H9 (cell line): ENCODE measurements at regions not wholly inside any gene's neighbourhood (a gene's known extent, or its start where the extent isn't known, plus 50 kb on each side); places are given as distances from the start of the nearest gene placed in this dataset.

ENCODE experiments used
- DNase-seq: peaks from one replicate; pipeline ENCODE4 v3.0.0-alpha.2; 2017
- H2AFZ ChIP-seq: one replicate; pipeline ENCODE4 v1.6.1; 2013; ENCODE audit warnings: mild to moderate bottlenecking, low read length, control low read depth, moderate library complexity
- H2AK5ac ChIP-seq: 2 replicates; pipeline ENCODE4 v1.6.1; 2013; ENCODE audit warnings: low read length, control low read depth, mixed read lengths; ENCODE audit not compliant: insufficient read length
- H2BK120ac ChIP-seq: one replicate; pipeline ENCODE4 v1.6.1; 2013; ENCODE audit warnings: low read depth, mild to moderate bottlenecking, low read length, control low read depth, inconsistent platforms; ENCODE audit not compliant: poor library complexity, severe bottlenecking
- H2BK12ac ChIP-seq: 2 replicates; pipeline ENCODE4 v1.6.1; 2013; ENCODE audit warnings: low read length, control low read depth, mixed read lengths, low read depth; ENCODE audit not compliant: insufficient read length
- H2BK15ac ChIP-seq: 2 replicates; pipeline ENCODE4 v1.6.1; 2013; ENCODE audit warnings: low read depth, low read length, control low read depth
- H2BK20ac ChIP-seq: one replicate; pipeline ENCODE4 v1.6.1; 2013; ENCODE audit warnings: low read depth, mild to moderate bottlenecking, low read length, control low read depth, inconsistent platforms; ENCODE audit not compliant: poor library complexity, severe bottlenecking
- H2BK5ac ChIP-seq: 2 replicates; pipeline ENCODE4 v1.6.1; 2013; ENCODE audit warnings: low read length, control low read depth, mixed read lengths; ENCODE audit not compliant: insufficient read length
- H3K14ac ChIP-seq: 2 replicates; pipeline ENCODE4 v1.6.1; 2013; ENCODE audit warnings: low read length, control low read depth; ENCODE audit not compliant: insufficient read depth
- H3K18ac ChIP-seq: 2 replicates; pipeline ENCODE4 v1.6.1; 2013; ENCODE audit warnings: low read depth, mild to moderate bottlenecking, mixed read lengths, low read length, control low read depth; ENCODE audit not compliant: insufficient read length
- H3K23ac ChIP-seq: 2 replicates; pipeline ENCODE4 v1.6.1; 2013; ENCODE audit warnings: low read length, control low read depth, mixed read lengths, low read depth; ENCODE audit not compliant: insufficient read length
- H3K23me2 ChIP-seq: 2 replicates; pipeline ENCODE4 v1.6.1; 2013; ENCODE audit warnings: low read depth, mild to moderate bottlenecking, mixed read lengths, low read length, control low read depth; ENCODE audit not compliant: insufficient read length, poor library complexity, severe bottlenecking
- H3K27ac ChIP-seq: 2 replicates; pipeline ENCODE4 v1.5.1; 2013; ENCODE audit warnings: low read length, control low read depth, mixed read lengths, low read depth; ENCODE audit not compliant: insufficient read length
- H3K27me3 ChIP-seq: 2 replicates; pipeline ENCODE4 v1.6.1; 2013; ENCODE audit warnings: low read length, control low read depth, inconsistent platforms; ENCODE audit not compliant: insufficient read depth
- H3K4ac ChIP-seq: 2 replicates; pipeline ENCODE4 v1.6.1; 2013; ENCODE audit warnings: low read depth, mild to moderate bottlenecking, control low read depth, inconsistent platforms, low read length, moderate library complexity
- H3K4me1 ChIP-seq: 2 replicates; pipeline ENCODE4 v1.6.1; 2013; ENCODE audit warnings: low read length, control low read depth, inconsistent platforms; ENCODE audit not compliant: insufficient read depth
- H3K4me2 ChIP-seq: 2 replicates; pipeline ENCODE4 v1.6.1; 2013; ENCODE audit warnings: low read length, control low read depth, mixed read lengths; ENCODE audit not compliant: insufficient read length, insufficient read depth
- H3K56ac ChIP-seq: 2 replicates; pipeline ENCODE4 v1.6.1; 2013; ENCODE audit warnings: low read depth, mild to moderate bottlenecking, mixed read lengths, low read length, control low read depth; ENCODE audit not compliant: insufficient read length
- H3K79me1 ChIP-seq: 2 replicates; pipeline ENCODE4 v1.6.1; 2013; ENCODE audit warnings: low read depth, mild to moderate bottlenecking, moderate library complexity, low read length, control low read depth, inconsistent platforms; ENCODE audit not compliant: insufficient read depth, poor library complexity, severe bottlenecking
- H3K79me2 ChIP-seq: 2 replicates; pipeline ENCODE4 v1.6.1; 2013; ENCODE audit warnings: low read length, control low read depth, inconsistent platforms; ENCODE audit not compliant: insufficient read depth
- H3K9ac ChIP-seq: 2 replicates; pipeline ENCODE4 v1.6.1; 2013; ENCODE audit warnings: low read length, control low read depth, mixed read lengths; ENCODE audit not compliant: insufficient read length; ENCODE audit errors: extremely low read depth
- H3K9me3 ChIP-seq: one replicate; pipeline ENCODE4 v1.6.1; 2013; ENCODE audit warnings: low read depth, low read length, inconsistent platforms; ENCODE audit not compliant: control insufficient read depth
- H3T11ph ChIP-seq: one replicate; pipeline ENCODE4 v1.6.1; 2013; ENCODE audit warnings: mild to moderate bottlenecking, low read length, control low read depth, inconsistent platforms
- H4K20me1 ChIP-seq: one replicate; pipeline ENCODE4 v1.6.1; 2013; ENCODE audit not compliant: control insufficient read depth, insufficient read length, insufficient read depth
- H4K5ac ChIP-seq: 2 replicates; pipeline ENCODE4 v1.6.1; 2013; ENCODE audit warnings: low read depth, mild to moderate bottlenecking, mixed read lengths, low read length, control low read depth; ENCODE audit not compliant: insufficient read length
- H4K8ac ChIP-seq: replicated peaks from 2 replicates; pipeline ENCODE4 v1.6.1; 2013; ENCODE audit warnings: low read length, control low read depth, mixed read lengths, low read depth; ENCODE audit not compliant: insufficient read length
- H4K91ac ChIP-seq: 2 replicates; pipeline ENCODE4 v1.6.1; 2013; ENCODE audit warnings: low read depth, mild to moderate bottlenecking, moderate library complexity, mixed read lengths, low read length, control low read depth; ENCODE audit not compliant: insufficient read length
- H3K27ac Mint-ChIP-seq, 3 experiments: 2 replicates in 2 of 3; 3 replicates in 1 of 3; pipeline ENCODE4 v1.8.0; 2020 to 2021; ENCODE audit warnings: mixed read lengths in 3 of 3, mild to moderate bottlenecking in 1 of 3, moderate library complexity in 1 of 3
- H3K27me3 Mint-ChIP-seq: 2 replicates; pipeline ENCODE4 v1.8.0; 2021; ENCODE audit warnings: low read depth, mild to moderate bottlenecking, moderate library complexity, mixed read lengths
- H3K36me3 Mint-ChIP-seq, 3 experiments: 2 replicates in 2 of 3; 3 replicates in 1 of 3; pipeline ENCODE4 v1.8.0; 2020 to 2021; ENCODE audit warnings: low read depth in 3 of 3, mixed read lengths in 3 of 3; ENCODE audit not compliant: insufficient read depth in 1 of 3
- H3K4me1 Mint-ChIP-seq, 2 experiments: 2 replicates each; pipeline ENCODE4 v1.8.0; 2020; ENCODE audit warnings: mixed read lengths in 2 of 2
- H3K4me3 Mint-ChIP-seq, 2 experiments: 2 replicates in 1 of 2; 3 replicates in 1 of 2; pipeline ENCODE4 v1.8.0; 2020 to 2021; ENCODE audit warnings: mild to moderate bottlenecking in 2 of 2, mixed read lengths in 2 of 2, moderate library complexity in 1 of 2
- H3K9me3 Mint-ChIP-seq, 2 experiments: 2 replicates in 1 of 2; 3 replicates in 1 of 2; pipeline ENCODE4 v1.8.0; 2020; ENCODE audit warnings: mild to moderate bottlenecking in 2 of 2, mixed read lengths in 2 of 2, moderate library complexity in 1 of 2
- WGBS: extraction: QIAGEN DNeasy Blood & Tissue Kit; methylation state at CpG from one replicate; pipeline ENCODE4 v1.1.7; 2013; ENCODE audit warnings: missing lambda C conversion rate, low lambda C conversion rate, mixed read lengths; ENCODE audit not compliant: insufficient read length; ENCODE audit errors: extremely low coverage; 5-methylcytosine and 5-hydroxymethylcytosine counted together
- TF ChIP-seq, protein P1 (sequence below): fragments of 200-600 bp; sonication (generic); conservative IDR thresholded peaks from 3 replicates; pipeline ENCODE4 v1.8.0; 2021; ENCODE audit warnings: antibody characterized with exemption, mild to moderate bottlenecking

DNA sequence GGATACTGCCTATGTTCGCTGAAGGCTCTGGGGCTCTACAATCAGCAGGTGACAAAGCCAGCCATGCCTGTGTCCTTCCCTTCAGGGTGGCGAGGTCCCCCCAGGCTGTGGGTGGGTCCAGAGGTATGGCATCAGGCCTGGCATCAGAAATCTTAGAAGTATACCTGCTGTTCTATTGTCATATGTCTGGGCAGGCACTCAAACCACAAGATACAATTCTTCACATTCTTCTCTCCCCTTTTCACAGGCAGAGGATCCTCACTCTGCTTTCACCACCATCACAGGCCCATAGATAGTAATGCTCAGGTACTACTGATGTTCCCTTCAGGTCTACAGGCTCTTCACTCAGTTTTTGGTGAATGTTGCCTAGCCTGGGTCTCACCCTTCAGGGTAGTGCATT, 1180.0 kb upstream of the CITED2 start:
- Histone ChIP-seq H3K9me3 (no peaks in the 10 kb centered on the region), H3K4me1 (no peaks in the 10 kb centered on the region), H2BK120ac (no peak overlapping the region), H3K27ac (no peak overlapping the region), H2AK5ac (no peak overlapping the region), H2BK12ac (no peak overlapping the region), H4K20me1 (no peaks in the 10 kb centered on the region), H2BK5ac (no peak overlapping the region), H3K18ac (no peak overlapping the region), H3K9ac (no peak overlapping the region), H2BK20ac (no peak overlapping the region), H3K79me2 (no peaks in the 10 kb centered on the region), H2BK15ac (no peak overlapping the region), H3K4ac (no peak overlapping the region), H2AFZ (no peak overlapping the region), H3K79me1 (no peaks in the 10 kb centered on the region), H4K91ac (no peak overlapping the region), H3K4me2 (no peak overlapping the region), H3K14ac (no peak overlapping the region), H3K27me3 (no peaks in the 10 kb centered on the region), H3T11ph (no peak overlapping the region), H3K23ac (no peak overlapping the region), H4K5ac (no peak overlapping the region), H4K8ac (no peak overlapping the region), H3K23me2 (no peaks in the 10 kb centered on the region), H3K56ac (no peak overlapping the region)
- Mint-ChIP-seq H3K9me3 (peaks cover 0 to 8% of the 10 kb centered on the region in 2 experiments; a peak in 3 of 5 replicates), H3K36me3 (peaks cover 0 to 4% (median 0%) of the 10 kb centered on the region in 3 experiments; a peak in 3 of 7 replicates), H3K27ac (no peak overlapping the region), H3K4me3 (no peak overlapping the region), H3K4me1 (no peaks in the 10 kb centered on the region), H3K27me3 (no peaks in the 10 kb centered on the region)
- DNase-seq = no peak
- TF ChIP-seq, protein P1, sequence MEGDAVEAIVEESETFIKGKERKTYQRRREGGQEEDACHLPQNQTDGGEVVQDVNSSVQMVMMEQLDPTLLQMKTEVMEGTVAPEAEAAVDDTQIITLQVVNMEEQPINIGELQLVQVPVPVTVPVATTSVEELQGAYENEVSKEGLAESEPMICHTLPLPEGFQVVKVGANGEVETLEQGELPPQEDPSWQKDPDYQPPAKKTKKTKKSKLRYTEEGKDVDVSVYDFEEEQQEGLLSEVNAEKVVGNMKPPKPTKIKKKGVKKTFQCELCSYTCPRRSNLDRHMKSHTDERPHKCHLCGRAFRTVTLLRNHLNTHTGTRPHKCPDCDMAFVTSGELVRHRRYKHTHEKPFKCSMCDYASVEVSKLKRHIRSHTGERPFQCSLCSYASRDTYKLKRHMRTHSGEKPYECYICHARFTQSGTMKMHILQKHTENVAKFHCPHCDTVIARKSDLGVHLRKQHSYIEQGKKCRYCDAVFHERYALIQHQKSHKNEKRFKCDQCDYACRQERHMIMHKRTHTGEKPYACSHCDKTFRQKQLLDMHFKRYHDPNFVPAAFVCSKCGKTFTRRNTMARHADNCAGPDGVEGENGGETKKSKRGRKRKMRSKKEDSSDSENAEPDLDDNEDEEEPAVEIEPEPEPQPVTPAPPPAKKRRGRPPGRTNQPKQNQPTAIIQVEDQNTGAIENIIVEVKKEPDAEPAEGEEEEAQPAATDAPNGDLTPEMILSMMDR = no peak
- WGBS = no CpG with 5 or more reads among the region's 2 CpGs
